ENCODE measurements at regions not wholly inside any gene's neighbourhood (a gene's known extent, or its start where the extent isn't known, plus 50 kb on each side); places are given as distances from the start of the nearest gene placed in this dataset.

GRCh38 chr12:92002195-92002649 is 143.4 kb downstream of the BTG1 start:
- in situ Hi-C loops (cut with HindIII; ENCODE audit: low pct_unique_long_range_greater_than_20kb, low sequenced_read_pairs) (no loop called here), intact Hi-C loops (cut with micrococcal nuclease; ENCODE audit: unreplicated experiment) (loop anchor here (10.0 kb wide), 1 partner anchor 143 kb away; the partner anchor contains the start of gene BTG1)
- H3K27ac ChIP-seq (ENCODE audit: low read length): no peak overlapping the region
- no peak for DNase-seq (ENCODE audit: low read depth, low spot score)
- CTCF ChIA-PET: no interaction called here
- POLR2A ChIA-PET: no interaction called here
- no peaks in the 10 kb centered on the region for H3K27me3 ChIP-seq (ENCODE audit: control insufficient read depth, insufficient read depth, low read length)
- no peaks in the 10 kb centered on the region for H3K4me1 ChIP-seq (ENCODE audit: control insufficient read depth, insufficient read depth, low read length)
- H3K4me3 ChIP-seq (ENCODE audit: low read depth in 2 of 2, low read length in 2 of 2): no peak overlapping the region
- no TSS peak for BruUV-seq (replicated peaks)
- no peaks in the 10 kb centered on the region for H3K9me3 ChIP-seq (ENCODE audit: control insufficient read depth, insufficient read depth, low read depth, low read length)
- TF ChIP-seq REST (IDR thresholded peaks at IDR 0.05; ENCODE audit: insufficient read depth in 1 of 2, low read depth in 2 of 2, low read length in 1 of 2) (no peak), SIN3A (IDR thresholded peaks at IDR 0.05; ENCODE audit: borderline replicate concordance, insufficient read depth, low read depth, low read length) (no peak), TCF7L2 (IDR thresholded peaks at IDR 0.05; ENCODE audit: low read depth, low read length) (no peak), POLR2AphosphoS5 (IDR thresholded peaks at IDR 0.05; ENCODE audit: low read depth, low read length) (no peak), CTCF (IDR thresholded peaks at IDR 0.05) (no peak)
- no peak for ATAC-seq
- H3K36me3 ChIP-seq (ENCODE audit: control insufficient read depth, insufficient read depth, low read length): no peaks in the 10 kb centered on the region

GRCh38 chr12:92000597-92000996 is 145.0 kb downstream of the BTG1 start:
- in situ Hi-C loops (cut with HindIII; ENCODE audit: low pct_unique_long_range_greater_than_20kb, low sequenced_read_pairs): no loop called here
- Histone ChIP-seq H3K36me3 (ENCODE audit: control insufficient read depth, insufficient read depth, low read length) (no peaks in the 10 kb centered on the region), H3K4me3 (ENCODE audit: low read depth in 2 of 2, low read length in 2 of 2) (no peak overlapping the region), H3K4me1 (ENCODE audit: control insufficient read depth, insufficient read depth, low read length) (no peaks in the 10 kb centered on the region), H3K27me3 (ENCODE audit: control insufficient read depth, insufficient read depth, low read length) (no peaks in the 10 kb centered on the region), H3K27ac (ENCODE audit: low read length) (no peak overlapping the region), H3K9me3 (ENCODE audit: control insufficient read depth, insufficient read depth, low read depth, low read length) (no peaks in the 10 kb centered on the region)
- ATAC-seq (no peak), DNase-seq (ENCODE audit: low read depth, low spot score) (no peak)
- CTCF ChIA-PET: no interaction called here
- intact Hi-C loops (cut with micrococcal nuclease; ENCODE audit: unreplicated experiment): loop anchor here (10.0 kb wide), 1 partner anchor 144 kb away; the partner anchor contains the start of gene BTG1
- no peak for TF ChIP-seq REST (IDR thresholded peaks at IDR 0.05; ENCODE audit: insufficient read depth in 1 of 2, low read depth in 2 of 2, low read length in 1 of 2)
- no peak for TF ChIP-seq TCF7L2 (IDR thresholded peaks at IDR 0.05; ENCODE audit: low read depth, low read length)
- no peak for TF ChIP-seq SIN3A (IDR thresholded peaks at IDR 0.05; ENCODE audit: borderline replicate concordance, insufficient read depth, low read depth, low read length)
- no peak for TF ChIP-seq CTCF (IDR thresholded peaks at IDR 0.05)
- TF ChIP-seq POLR2AphosphoS5 (IDR thresholded peaks at IDR 0.05; ENCODE audit: low read depth, low read length): no peak
- POLR2A ChIA-PET: no interaction called here
- no TSS peak for BruUV-seq (replicated peaks)
